ENCODE measurements at regions not wholly inside any gene's neighbourhood (a gene's known extent, or its start where the extent isn't known, plus 50 kb on each side); places are given as distances from the start of the nearest gene placed in this dataset.

- no peak for TF ChIP-seq ZNF292 (tag by site-specific recombination; IDR thresholded peaks at IDR 0.05; ENCODE audit: borderline replicate concordance, low read depth)
- no peak for TF ChIP-seq ZNF121 (tag by site-specific recombination; IDR thresholded peaks at IDR 0.05)
- no peak for TF ChIP-seq ZNF777 (tag by site-specific recombination; IDR thresholded peaks at IDR 0.05; ENCODE audit: borderline replicate concordance)
- no peak for TF ChIP-seq ZNF221 (tag by site-specific recombination; IDR thresholded peaks at IDR 0.05; ENCODE audit: borderline replicate concordance)
- no peak for TF ChIP-seq ZNF398 (tag by site-specific recombination; IDR thresholded peaks at IDR 0.05)
- no peak for TF ChIP-seq ZNF704 (tag by site-specific recombination; IDR thresholded peaks at IDR 0.05)
- TF ChIP-seq BCL11B (tag by site-specific recombination; IDR thresholded peaks at IDR 0.05; ENCODE audit: low read depth): no peak
- TF ChIP-seq RBAK (tag by site-specific recombination; IDR thresholded peaks at IDR 0.05): no peak
Measured at GRCh38 chr2:53342248-53342647, 425.4 kb upstream of the CHAC2 start (continued).

- no peak overlapping the region for H3K4me3 ChIP-seq (ENCODE audit: low read depth, low read length)
- H3K9me3 ChIP-seq (ENCODE audit: control insufficient read depth, insufficient read depth, low read depth, low read length): no peaks in the 10 kb centered on the region
- TF ChIP-seq OSR2 (tag by site-specific recombination; IDR thresholded peaks at IDR 0.05) (no peak), ZNF2 (tag by site-specific recombination; IDR thresholded peaks at IDR 0.05) (no peak), ZBTB20 (tag by site-specific recombination; IDR thresholded peaks at IDR 0.05) (no peak), ZNF596 (tag by site-specific recombination; IDR thresholded peaks at IDR 0.05) (no peak), SETDB1 (IDR thresholded peaks at IDR 0.05; ENCODE audit: insufficient read length, low read length) (no peak), ZNF624 (tag by site-specific recombination; IDR thresholded peaks at IDR 0.05) (no peak), SALL2 (tag by site-specific recombination; IDR thresholded peaks at IDR 0.05; ENCODE audit: borderline replicate concordance) (no peak), ZNF292 (tag by site-specific recombination; IDR thresholded peaks at IDR 0.05; ENCODE audit: borderline replicate concordance, low read depth) (no peak), MEIS1 (CRISPR knock-in tag; IDR thresholded peaks at IDR 0.05; ENCODE audit: borderline replicate concordance) (no peak), ZNF629 (tag by site-specific recombination; IDR thresholded peaks at IDR 0.05) (no peak), SCRT2 (tag by site-specific recombination; IDR thresholded peaks at IDR 0.05) (no peak), ZNF529 (tag by site-specific recombination; IDR thresholded peaks at IDR 0.05; ENCODE audit: insufficient replicate concordance) (no peak), ZNF514 (tag by site-specific recombination; IDR thresholded peaks at IDR 0.05) (no peak), INSM2 (tag by site-specific recombination; IDR thresholded peaks at IDR 0.05) (no peak), PRDM4 (tag by site-specific recombination; IDR thresholded peaks at IDR 0.05) (no peak), ZNF791 (tag by site-specific recombination; IDR thresholded peaks at IDR 0.05) (no peak), ZNF280C (tag by site-specific recombination; IDR thresholded peaks at IDR 0.05) (no peak), ZNF112 (tag by site-specific recombination; IDR thresholded peaks at IDR 0.05) (no peak)
- CTCF ChIA-PET: no interaction called here
- POLR2A ChIA-PET: no interaction called here
- H3K27ac ChIP-seq (ENCODE audit: extremely low read depth, low read depth, low read length): no peak overlapping the region
- H3K4me1 ChIP-seq (ENCODE audit: control insufficient read depth, insufficient read depth, low read length): no peaks in the 10 kb centered on the region
- H3K36me3 ChIP-seq (ENCODE audit: control insufficient read depth in 2 of 2, insufficient read depth in 1 of 2, low read length in 2 of 2): no peaks in the 10 kb centered on the region
Measured at GRCh38 chr2:53334610-53335009, 433.0 kb upstream of the CHAC2 start.
